Chondrocyte (in vitro differentiated cells): ENCODE measurements at regions not wholly inside any gene's neighbourhood (a gene's known extent, or its start where the extent isn't known, plus 50 kb on each side); places are given as distances from the start of the nearest gene placed in this dataset.

ENCODE experiments used
- DNase-seq: peaks from one replicate; pipeline ENCODE4 v3.0.0; 2021; ENCODE audit warnings: mixed read lengths, low spot score
- H3K27ac Mint-ChIP-seq: one replicate; pipeline ENCODE4 v1.8.0; 2021; ENCODE audit warnings: mild to moderate bottlenecking, moderate library complexity, mixed read lengths; ENCODE audit not compliant: unreplicated experiment
- H3K27me3 Mint-ChIP-seq: 2 replicates; pipeline ENCODE4 v1.8.0; 2021; ENCODE audit warnings: low read depth, mixed read lengths
- H3K36me3 Mint-ChIP-seq: 2 replicates; pipeline ENCODE4 v1.8.0; 2021; ENCODE audit warnings: low read depth, mixed read lengths
- H3K4me1 Mint-ChIP-seq: 2 replicates; pipeline ENCODE4 v1.8.0; 2021; ENCODE audit warnings: low read depth, mild to moderate bottlenecking, mixed read lengths
- H3K4me3 Mint-ChIP-seq: one replicate; pipeline ENCODE4 v1.8.0; 2021; ENCODE audit warnings: mild to moderate bottlenecking, moderate library complexity, mixed read lengths; ENCODE audit not compliant: unreplicated experiment
- H3K9me3 Mint-ChIP-seq: 2 replicates; pipeline ENCODE4 v1.8.0; 2021; ENCODE audit warnings: low read depth, mixed read lengths
- TF ChIP-seq, protein P1 (sequence below): fragments of 200-600 bp; sonication (generic); IDR thresholded peaks from 2 replicates; pipeline ENCODE4 v1.5.0; 2021; ENCODE audit warnings: antibody characterized with exemption, mild to moderate bottlenecking, moderate library complexity

DNA sequence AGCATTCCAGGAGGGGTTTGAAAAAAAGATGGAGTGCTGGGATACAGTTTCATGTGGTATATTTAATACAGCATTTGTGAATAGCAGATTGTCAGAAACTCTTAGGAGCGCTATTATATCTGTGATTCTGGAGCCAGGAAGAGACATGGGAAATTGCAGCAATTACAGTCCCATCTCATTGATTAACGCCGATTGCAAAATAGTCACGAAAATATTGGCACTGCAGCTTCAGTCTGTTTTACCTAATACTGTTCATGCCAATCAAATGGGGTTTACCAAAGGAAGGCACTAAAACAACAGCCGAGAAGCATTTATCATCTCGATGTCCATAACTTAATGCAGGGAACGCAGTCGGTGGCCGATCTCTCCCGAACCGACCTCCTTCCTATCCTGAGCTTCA lies 295.8 kb downstream of the TEX29 start:
- H3K27ac Mint-ChIP-seq = no peak overlapping the region
- no peaks in the 10 kb centered on the region for H3K9me3 Mint-ChIP-seq
- H3K4me3 Mint-ChIP-seq = no peak overlapping the region
- no peaks in the 10 kb centered on the region for H3K4me1 Mint-ChIP-seq
- peaks cover 8% of the 10 kb centered on the region for H3K27me3 Mint-ChIP-seq
- no peaks in the 10 kb centered on the region for H3K36me3 Mint-ChIP-seq
- DNase-seq = no peak
- TF ChIP-seq, protein P1, sequence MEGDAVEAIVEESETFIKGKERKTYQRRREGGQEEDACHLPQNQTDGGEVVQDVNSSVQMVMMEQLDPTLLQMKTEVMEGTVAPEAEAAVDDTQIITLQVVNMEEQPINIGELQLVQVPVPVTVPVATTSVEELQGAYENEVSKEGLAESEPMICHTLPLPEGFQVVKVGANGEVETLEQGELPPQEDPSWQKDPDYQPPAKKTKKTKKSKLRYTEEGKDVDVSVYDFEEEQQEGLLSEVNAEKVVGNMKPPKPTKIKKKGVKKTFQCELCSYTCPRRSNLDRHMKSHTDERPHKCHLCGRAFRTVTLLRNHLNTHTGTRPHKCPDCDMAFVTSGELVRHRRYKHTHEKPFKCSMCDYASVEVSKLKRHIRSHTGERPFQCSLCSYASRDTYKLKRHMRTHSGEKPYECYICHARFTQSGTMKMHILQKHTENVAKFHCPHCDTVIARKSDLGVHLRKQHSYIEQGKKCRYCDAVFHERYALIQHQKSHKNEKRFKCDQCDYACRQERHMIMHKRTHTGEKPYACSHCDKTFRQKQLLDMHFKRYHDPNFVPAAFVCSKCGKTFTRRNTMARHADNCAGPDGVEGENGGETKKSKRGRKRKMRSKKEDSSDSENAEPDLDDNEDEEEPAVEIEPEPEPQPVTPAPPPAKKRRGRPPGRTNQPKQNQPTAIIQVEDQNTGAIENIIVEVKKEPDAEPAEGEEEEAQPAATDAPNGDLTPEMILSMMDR = no peak

DNA sequence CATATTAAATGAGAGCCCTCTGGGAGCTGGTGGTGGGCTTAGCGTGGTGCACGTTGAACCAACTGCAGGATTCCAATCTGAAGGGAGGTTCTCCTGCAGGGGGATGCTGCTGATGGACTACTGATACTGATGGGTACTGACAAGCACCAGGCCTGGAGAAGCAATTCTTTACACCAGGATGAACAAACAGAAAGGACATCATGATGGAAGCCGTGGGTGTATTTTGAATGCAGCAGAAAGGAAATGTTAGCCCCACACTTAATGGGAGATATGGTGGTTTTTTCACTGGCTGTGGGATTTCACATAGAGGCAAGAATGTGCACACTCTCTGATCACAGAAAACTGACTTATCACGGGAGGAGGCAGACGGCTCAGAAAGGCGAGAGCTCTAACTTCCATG lies 299.7 kb downstream of the TEX29 start:
- TF ChIP-seq, protein P1 = no peak
- no peaks in the 10 kb centered on the region for H3K9me3 Mint-ChIP-seq
- H3K27me3 Mint-ChIP-seq = peaks cover 8% of the 10 kb centered on the region
- H3K4me3 Mint-ChIP-seq = no peak overlapping the region
- H3K36me3 Mint-ChIP-seq = no peaks in the 10 kb centered on the region
- H3K4me1 Mint-ChIP-seq = no peaks in the 10 kb centered on the region
- H3K27ac Mint-ChIP-seq = no peak overlapping the region
- DNase-seq = no peak

DNA sequence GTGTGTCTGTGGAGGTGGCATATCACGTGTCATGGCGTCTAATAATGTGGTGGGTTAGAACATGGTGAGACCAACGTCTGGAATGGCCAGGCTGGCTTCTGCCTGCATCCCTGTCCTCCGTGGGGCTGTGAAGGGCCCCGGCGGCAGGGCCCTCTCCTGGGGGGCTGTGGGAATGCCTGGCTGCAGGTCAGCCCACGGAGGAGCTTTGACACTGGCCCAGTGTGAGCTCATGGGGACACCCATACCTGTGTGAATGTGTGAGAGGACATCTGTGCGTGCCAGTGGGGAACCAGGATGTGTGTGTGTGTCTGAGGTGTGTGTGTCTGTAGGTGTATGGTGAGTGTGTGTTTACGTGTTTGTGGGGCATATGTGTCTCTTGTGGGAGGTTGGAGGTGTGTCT lies 300.1 kb downstream of the TEX29 start:
- Mint-ChIP-seq H3K4me3 (no peak overlapping the region), H3K36me3 (no peaks in the 10 kb centered on the region), H3K9me3 (no peaks in the 10 kb centered on the region), H3K27ac (no peak overlapping the region), H3K4me1 (no peaks in the 10 kb centered on the region), H3K27me3 (peaks cover 8% of the 10 kb centered on the region)
- DNase-seq = no peak
- TF ChIP-seq, protein P1 = no peak

DNA sequence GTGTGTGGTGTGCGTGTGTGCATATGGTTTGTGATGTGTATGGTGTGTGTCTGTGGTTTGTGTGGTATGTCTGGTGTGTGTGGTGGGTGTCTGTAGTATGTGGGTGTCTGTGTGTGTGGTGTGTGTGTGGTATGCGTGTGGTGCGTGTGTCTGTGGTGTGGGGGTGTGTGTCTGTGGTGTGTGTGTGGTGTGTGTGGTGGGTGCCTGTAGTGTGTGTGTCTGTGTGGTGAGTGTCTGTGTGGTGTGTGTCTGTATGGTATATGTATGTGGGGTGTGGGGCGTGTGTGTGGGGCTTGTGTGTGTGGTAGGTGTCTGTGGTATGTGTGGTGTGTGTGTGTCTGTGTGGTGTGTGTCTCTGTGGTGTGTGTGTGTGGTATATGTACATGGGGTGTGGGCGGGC lies 300.7 kb downstream of the TEX29 start:
- no peaks in the 10 kb centered on the region for H3K4me1 Mint-ChIP-seq
- no peak overlapping the region for H3K27ac Mint-ChIP-seq
- no peaks in the 10 kb centered on the region for H3K9me3 Mint-ChIP-seq
- DNase-seq = no peak
- H3K36me3 Mint-ChIP-seq = no peaks in the 10 kb centered on the region
- TF ChIP-seq, protein P1 = no peak
- H3K4me3 Mint-ChIP-seq = no peak overlapping the region
- peaks cover 8% of the 10 kb centered on the region for H3K27me3 Mint-ChIP-seq

DNA sequence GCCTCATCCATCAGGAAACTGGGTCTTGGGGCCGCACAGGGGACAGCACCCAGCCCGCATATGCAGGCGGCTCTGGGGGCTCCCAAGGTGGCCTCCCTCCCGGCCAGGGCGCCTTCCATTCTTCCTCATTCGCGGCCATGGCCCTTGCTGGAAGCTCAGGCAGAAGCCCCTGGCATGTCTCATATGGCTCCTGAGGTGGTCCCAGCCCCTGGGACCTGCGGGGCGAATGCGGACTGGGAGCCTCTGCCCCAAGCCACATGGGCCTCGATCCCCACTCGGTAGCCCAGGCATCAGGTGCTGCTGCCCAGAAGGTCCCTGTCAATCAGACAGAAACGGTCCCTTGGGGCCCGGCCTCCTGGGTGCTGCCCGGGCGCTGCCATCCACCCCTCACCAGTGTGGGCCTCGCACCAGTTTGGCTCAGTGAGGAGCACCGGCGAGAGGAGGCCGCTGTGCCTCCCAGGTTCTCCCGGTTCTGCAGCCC lies 301.6 kb downstream of the TEX29 start:
- no peak overlapping the region for H3K4me3 Mint-ChIP-seq
- H3K4me1 Mint-ChIP-seq = no peaks in the 10 kb centered on the region
- no peak overlapping the region for H3K27ac Mint-ChIP-seq
- no peaks in the 10 kb centered on the region for H3K36me3 Mint-ChIP-seq
- H3K9me3 Mint-ChIP-seq = no peaks in the 10 kb centered on the region
- DNase-seq = no peak
- TF ChIP-seq, protein P1 = no peak
- peaks cover 8% of the 10 kb centered on the region for H3K27me3 Mint-ChIP-seq
